ENCODE measurements at regions not wholly inside any gene's neighbourhood (a gene's known extent, or its start where the extent isn't known, plus 50 kb on each side); places are given as distances from the start of the nearest gene placed in this dataset.
A peak's percentile ranks its signal among the peaks of the same experiment; 100 is the strongest.

DNA sequence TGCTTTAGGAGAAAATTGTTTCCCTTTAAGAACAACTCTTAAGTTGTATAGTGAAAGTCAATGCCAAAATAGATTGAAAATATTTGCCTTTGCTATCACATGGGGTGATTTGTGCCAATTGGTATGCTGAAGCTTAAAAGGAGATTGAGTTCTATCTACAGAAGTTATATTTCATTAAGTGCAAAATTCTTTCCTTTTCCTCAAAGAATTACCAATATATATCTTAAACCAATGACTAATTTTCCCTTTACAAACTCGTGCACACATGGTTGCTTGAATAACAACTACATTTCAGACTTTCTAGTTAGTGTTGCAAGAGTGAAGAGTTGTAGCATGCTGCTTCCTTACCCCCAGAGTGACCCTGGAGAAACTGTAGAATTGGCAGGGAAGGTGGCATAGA is 990.0 kb upstream of the PABPC4L start:
- Histone ChIP-seq H3K9ac (ENCODE audit: insufficient read length) (no peak overlapping the region), H3K36me3 (ENCODE audit: insufficient read depth, low read length) (no peaks in the 10 kb centered on the region), H3K9me3 (ENCODE audit: low read depth, low read length) (0 out of 2 replicates have a peak, but pooled peaks cover 5% of the 10 kb centered on the region), H3K4me3 (no peak overlapping the region), H3K27ac (no peak overlapping the region)
- no peak for DNase-seq (ENCODE audit: low read depth, low spot score)
- no peak for TF ChIP-seq POLR2AphosphoS5 (IDR thresholded peaks at IDR 0.05; ENCODE audit: borderline replicate concordance, low read depth, low read length)
- no peak for TF ChIP-seq FOXP2 (optimal IDR thresholded peaks at IDR 0.05; ENCODE audit: control extremely low read depth, extremely low read length, insufficient read depth)
- no peak for TF ChIP-seq EZH2 (IDR thresholded peaks at IDR 0.05)

DNA sequence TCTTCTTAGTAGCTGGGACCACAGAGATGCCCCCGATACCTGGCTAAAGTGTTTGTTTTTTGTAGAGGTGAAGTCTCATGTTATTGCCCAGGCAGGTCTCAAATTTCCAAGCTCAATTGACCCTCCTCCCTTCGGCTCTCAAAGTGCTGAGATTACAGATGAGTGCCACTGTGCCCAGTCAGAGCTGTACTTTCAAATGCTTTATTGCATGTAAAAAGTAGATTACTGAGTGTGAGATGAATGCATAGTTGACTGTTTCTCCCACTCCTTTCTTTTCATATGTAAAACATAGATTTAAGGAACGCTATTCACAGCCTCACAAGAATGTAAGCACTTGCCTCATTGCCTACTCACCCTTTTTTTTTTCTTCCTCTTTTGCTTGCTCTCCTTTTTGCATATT is 984.4 kb upstream of the PABPC4L start:
- Histone ChIP-seq H3K27ac (no peak overlapping the region), H3K9ac (ENCODE audit: insufficient read length) (no peak overlapping the region), H3K9me3 (ENCODE audit: low read depth, low read length) (no peaks in the 10 kb centered on the region), H3K4me3 (no peak overlapping the region), H3K36me3 (ENCODE audit: insufficient read depth, low read length) (no peaks in the 10 kb centered on the region)
- no peak for DNase-seq (ENCODE audit: low read depth, low spot score)
- TF ChIP-seq FOXP2 (optimal IDR thresholded peaks at IDR 0.05; ENCODE audit: control extremely low read depth, extremely low read length, insufficient read depth): no peak
- no peak for TF ChIP-seq POLR2AphosphoS5 (IDR thresholded peaks at IDR 0.05; ENCODE audit: borderline replicate concordance, low read depth, low read length)
- TF ChIP-seq EZH2 (IDR thresholded peaks at IDR 0.05): no peak

DNA sequence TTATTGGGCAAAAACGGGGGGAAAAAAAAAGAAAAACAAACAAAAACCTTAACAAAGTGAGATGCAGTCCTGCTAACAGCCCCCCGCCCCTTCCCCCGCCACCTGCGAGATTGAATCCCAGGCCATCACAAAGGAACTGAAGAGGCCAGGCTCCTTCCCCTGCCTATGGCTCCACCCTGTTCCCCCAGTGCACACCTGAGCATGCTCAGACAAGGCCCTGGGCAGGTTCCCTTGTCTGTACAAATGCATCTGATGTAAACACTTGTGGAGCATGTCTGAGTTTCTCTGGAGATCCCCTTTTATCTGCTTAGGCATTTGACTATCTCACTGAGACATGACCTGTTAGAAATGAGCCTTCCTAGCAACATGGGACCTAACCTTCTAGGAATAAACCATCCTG is 983.7 kb upstream of the PABPC4L start:
- H3K9ac ChIP-seq (ENCODE audit: insufficient read length): no peak overlapping the region
- TF ChIP-seq FOXP2 (optimal IDR thresholded peaks at IDR 0.05; ENCODE audit: control extremely low read depth, extremely low read length, insufficient read depth): no peak
- TF ChIP-seq POLR2AphosphoS5 (IDR thresholded peaks at IDR 0.05; ENCODE audit: borderline replicate concordance, low read depth, low read length): no peak
- TF ChIP-seq EZH2 (IDR thresholded peaks at IDR 0.05): no peak
- no peak for DNase-seq (ENCODE audit: low read depth, low spot score)
- H3K4me3 ChIP-seq: no peak overlapping the region
- no peak overlapping the region for H3K27ac ChIP-seq
- H3K36me3 ChIP-seq (ENCODE audit: insufficient read depth, low read length): no peaks in the 10 kb centered on the region
- H3K9me3 ChIP-seq (ENCODE audit: low read depth, low read length): no peaks in the 10 kb centered on the region

DNA sequence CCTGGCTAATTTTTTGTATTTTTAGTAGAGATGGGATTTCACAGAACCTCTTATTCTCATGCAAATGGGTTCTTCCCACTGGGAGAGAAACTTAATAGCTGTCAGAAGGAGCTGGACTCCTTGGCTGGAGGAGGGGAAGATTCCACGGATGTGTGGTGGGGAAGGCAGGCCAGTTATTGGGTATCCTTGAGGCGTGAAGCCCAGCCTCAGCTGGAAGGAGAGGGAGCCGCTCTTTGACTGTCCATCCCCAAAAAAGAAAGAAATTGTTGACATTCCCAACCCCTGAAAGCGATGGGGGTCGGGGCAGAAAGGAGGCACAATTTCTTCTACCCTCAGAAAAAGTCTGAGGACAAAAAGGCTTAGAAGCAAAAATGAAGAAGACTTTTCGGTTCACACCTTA is 983.1 kb upstream of the PABPC4L start:
- H3K27ac ChIP-seq: no peak overlapping the region
- H3K36me3 ChIP-seq (ENCODE audit: insufficient read depth, low read length): no peaks in the 10 kb centered on the region
- DNase-seq (ENCODE audit: low read depth, low spot score): no peak
- TF ChIP-seq EZH2 (IDR thresholded peaks at IDR 0.05) (no peak), FOXP2 (optimal IDR thresholded peaks at IDR 0.05; ENCODE audit: control extremely low read depth, extremely low read length, insufficient read depth) (no peak), POLR2AphosphoS5 (IDR thresholded peaks at IDR 0.05; ENCODE audit: borderline replicate concordance, low read depth, low read length) (no peak)
- H3K4me3 ChIP-seq: no peak overlapping the region
- no peaks in the 10 kb centered on the region for H3K9me3 ChIP-seq (ENCODE audit: low read depth, low read length)
- H3K9ac ChIP-seq (ENCODE audit: insufficient read length): no peak overlapping the region

DNA sequence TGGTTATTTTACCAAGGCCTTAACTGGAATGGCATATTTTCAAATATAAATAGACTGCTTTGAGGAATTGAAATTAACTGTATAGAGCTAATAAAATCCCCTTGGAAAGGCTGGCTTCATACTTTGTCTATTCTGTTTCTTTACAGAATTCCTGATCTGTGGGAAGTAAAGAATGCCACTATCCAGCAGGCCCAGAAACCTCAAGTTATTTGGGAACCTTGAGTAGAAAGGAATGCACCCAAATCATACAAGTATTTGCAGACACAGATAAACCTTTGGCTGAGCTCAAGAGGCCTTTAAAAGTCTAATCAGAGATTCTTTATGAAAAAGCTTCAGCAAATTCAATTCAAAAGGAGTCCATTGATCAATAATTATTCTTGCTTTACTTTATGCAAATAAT is 975.7 kb upstream of the PABPC4L start:
- TF ChIP-seq FOXP2 (optimal IDR thresholded peaks at IDR 0.05; ENCODE audit: control extremely low read depth, extremely low read length, insufficient read depth): no peak
- TF ChIP-seq POLR2AphosphoS5 (IDR thresholded peaks at IDR 0.05; ENCODE audit: borderline replicate concordance, low read depth, low read length): no peak
- TF ChIP-seq EZH2 (IDR thresholded peaks at IDR 0.05): no peak

DNA sequence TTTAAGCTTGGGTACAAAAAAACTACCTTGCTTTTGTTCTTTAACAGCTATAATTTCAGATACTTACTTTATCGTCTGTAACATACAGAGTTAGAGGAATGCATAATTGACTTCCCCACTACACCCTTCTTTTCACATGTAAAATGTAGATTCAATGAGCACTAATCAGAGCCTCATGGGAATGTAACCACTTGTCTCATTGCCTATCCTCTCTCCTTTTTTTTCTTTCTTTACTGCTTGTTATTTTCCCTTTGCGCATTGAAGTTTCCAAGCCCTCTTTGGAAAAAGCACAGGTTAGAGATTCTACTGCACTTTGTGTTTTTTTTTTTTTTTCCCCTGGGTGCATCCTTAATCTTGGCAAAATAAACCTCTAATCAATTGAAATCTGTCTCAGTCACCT is 965.1 kb upstream of the PABPC4L start:
- no peak for DNase-seq (ENCODE audit: low read depth, low spot score)
- H3K36me3 ChIP-seq (ENCODE audit: insufficient read depth, low read length): no peaks in the 10 kb centered on the region
- no peak overlapping the region for H3K27ac ChIP-seq
- H3K9ac ChIP-seq (ENCODE audit: insufficient read length): no peak overlapping the region
- no peak overlapping the region for H3K4me3 ChIP-seq
- H3K9me3 ChIP-seq (ENCODE audit: low read depth, low read length): no peaks in the 10 kb centered on the region
- no peak for TF ChIP-seq POLR2AphosphoS5 (IDR thresholded peaks at IDR 0.05; ENCODE audit: borderline replicate concordance, low read depth, low read length)
- TF ChIP-seq EZH2 (IDR thresholded peaks at IDR 0.05): no peak
- TF ChIP-seq FOXP2 (optimal IDR thresholded peaks at IDR 0.05; ENCODE audit: control extremely low read depth, extremely low read length, insufficient read depth): no peak

More for the DNA sequence above, 975.7 kb upstream of the PABPC4L start:
- no peak for DNase-seq (ENCODE audit: low read depth, low spot score)
- no peak overlapping the region for H3K9ac ChIP-seq (ENCODE audit: insufficient read length)
- no peaks in the 10 kb centered on the region for H3K36me3 ChIP-seq (ENCODE audit: insufficient read depth, low read length)
- no peak overlapping the region for H3K4me3 ChIP-seq
- H3K9me3 ChIP-seq (ENCODE audit: low read depth, low read length): no peaks in the 10 kb centered on the region
- H3K27ac ChIP-seq: no peak overlapping the region

DNA sequence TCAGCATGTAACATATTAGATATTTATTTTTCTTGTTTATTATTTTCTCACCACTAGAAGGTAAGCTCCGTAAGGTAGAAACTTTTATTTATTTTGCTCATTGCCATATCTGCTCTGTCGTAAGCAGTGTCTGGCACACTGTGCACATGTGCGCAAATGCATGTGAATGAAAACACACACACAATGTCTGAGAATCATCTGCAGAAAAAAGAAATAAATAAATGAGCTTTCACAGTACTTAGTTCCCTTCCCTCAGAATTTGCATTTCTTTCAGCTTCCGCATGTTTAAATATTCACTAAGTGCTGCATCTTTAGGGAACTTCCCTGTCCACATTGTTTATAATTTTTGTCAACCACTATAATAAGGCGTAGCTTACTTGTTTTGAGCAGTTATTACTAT is 963.0 kb upstream of the PABPC4L start:
- H3K4me3 ChIP-seq: no peak overlapping the region
- DNase-seq (ENCODE audit: low read depth, low spot score): no peak
- H3K36me3 ChIP-seq (ENCODE audit: insufficient read depth, low read length): no peaks in the 10 kb centered on the region
- no peak overlapping the region for H3K27ac ChIP-seq
- no peak overlapping the region for H3K9ac ChIP-seq (ENCODE audit: insufficient read length)
- TF ChIP-seq EZH2 (IDR thresholded peaks at IDR 0.05) (no peak), POLR2AphosphoS5 (IDR thresholded peaks at IDR 0.05; ENCODE audit: borderline replicate concordance, low read depth, low read length) (no peak), FOXP2 (optimal IDR thresholded peaks at IDR 0.05; ENCODE audit: control extremely low read depth, extremely low read length, insufficient read depth) (no peak)
- H3K9me3 ChIP-seq (ENCODE audit: low read depth, low read length): no peaks in the 10 kb centered on the region

DNA sequence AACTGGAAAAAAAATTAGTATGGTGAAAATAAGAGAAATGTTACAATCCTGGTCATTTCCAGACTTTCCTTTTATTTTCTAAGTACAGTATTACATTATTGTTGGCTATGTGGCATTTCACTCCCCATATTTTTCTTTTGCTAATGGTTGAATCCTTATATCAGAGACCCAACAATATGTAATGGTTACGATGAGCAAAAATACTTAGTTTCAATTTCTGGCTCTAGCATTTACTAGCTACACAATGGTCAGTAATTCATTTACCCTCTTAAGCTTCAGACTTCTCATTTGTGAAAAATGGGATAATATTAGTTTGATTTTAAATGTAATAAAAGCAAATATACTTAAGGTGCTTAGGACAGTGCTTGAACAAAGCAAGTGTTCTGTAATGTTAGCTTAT is 942.9 kb upstream of the PABPC4L start:
- Histone ChIP-seq H3K36me3 (ENCODE audit: insufficient read depth, low read length) (no peaks in the 10 kb centered on the region), H3K4me3 (no peak overlapping the region), H3K27ac (no peak overlapping the region), H3K9ac (ENCODE audit: insufficient read length) (no peak overlapping the region), H3K9me3 (ENCODE audit: low read depth, low read length) (no peaks in the 10 kb centered on the region)
- DNase-seq (ENCODE audit: low read depth, low spot score): no peak
- TF ChIP-seq POLR2AphosphoS5 (IDR thresholded peaks at IDR 0.05; ENCODE audit: borderline replicate concordance, low read depth, low read length): no peak
- TF ChIP-seq FOXP2 (optimal IDR thresholded peaks at IDR 0.05; ENCODE audit: control extremely low read depth, extremely low read length, insufficient read depth): no peak
- no peak for TF ChIP-seq EZH2 (IDR thresholded peaks at IDR 0.05)

DNA sequence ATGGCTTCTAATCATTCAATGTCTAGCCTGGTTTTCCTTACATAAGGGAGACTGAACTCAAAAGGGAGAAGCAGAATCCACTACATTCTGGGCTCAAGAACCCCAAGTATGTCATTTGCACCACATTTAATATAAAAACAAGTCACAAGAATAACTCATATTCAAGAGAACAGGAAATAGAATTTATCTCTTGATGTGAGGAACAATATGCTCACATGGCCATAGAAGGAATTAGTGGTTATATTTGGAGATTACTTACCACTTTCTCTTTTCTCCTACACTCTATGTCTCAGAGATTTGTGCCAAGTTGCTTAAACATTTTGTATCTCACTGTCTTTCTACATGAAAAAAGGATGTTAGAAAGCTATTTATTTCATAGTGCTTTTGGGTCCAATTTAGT is 922.6 kb upstream of the PABPC4L start:
- H3K36me3 ChIP-seq (ENCODE audit: insufficient read depth, low read length): no peaks in the 10 kb centered on the region
- H3K4me3 ChIP-seq: no peak overlapping the region
- H3K9ac ChIP-seq (ENCODE audit: insufficient read length): peak overlapping the region; percentile 43
- peak overlapping the region; percentile 93 for H3K27ac ChIP-seq
- H3K9me3 ChIP-seq (ENCODE audit: low read depth, low read length): no peaks in the 10 kb centered on the region
- TF ChIP-seq FOXP2 (optimal IDR thresholded peaks at IDR 0.05; ENCODE audit: control extremely low read depth, extremely low read length, insufficient read depth) (no peak), POLR2AphosphoS5 (IDR thresholded peaks at IDR 0.05; ENCODE audit: borderline replicate concordance, low read depth, low read length) (no peak)
- no peak for DNase-seq (ENCODE audit: low read depth, low spot score)

Measured in SK-N-MC (cell line).